T-cell (primary cell): ENCODE measurements at regions not wholly inside any gene's neighbourhood (a gene's known extent, or its start where the extent isn't known, plus 50 kb on each side); places are given as distances from the start of the nearest gene placed in this dataset.

Experiments used
- ATAC-seq, 4 experiments: fragments of 200-7000 bp in 3 of 4; fragments of 150-1000 bp in 1 of 4; cut with Tn5 transposase; replicated peaks in 1 of 4; 1 replicate in 3 of 4; 2 replicates in 1 of 4; pipeline ENCODE4 v1.10.0; 2021; ENCODE audit warnings: moderate library complexity in 3 of 4, mild to moderate bottlenecking in 2 of 4, moderate number of reproducible peaks in 1 of 4
- CTCF ChIA-PET, 2 donors: fragments of 300-600 bp; sonication (Branson Sonifier 250); formaldehyde crosslinking; loops; one replicate each; lab custom pipeline; 2022; ENCODE audit warnings: antibody characterized with exemption in 2 of 2; lab: Charles Lee
- POLR2A ChIA-PET, 2 donors: fragments of 300-600 bp; sonication (Branson Sonifier 250); formaldehyde crosslinking; loops; one replicate each; lab custom pipeline; 2022; ENCODE audit warnings: antibody characterized with exemption in 2 of 2; lab: Charles Lee
- DNase-seq, 35 experiments: peaks; one replicate each; pipeline versions ENCODE4 v3.0.0 to v3.0.0-alpha.2; 2013 to 2023
- H3K27ac ChIP-seq: one replicate; pipeline ENCODE4 v1.5.1; 2013; ENCODE audit warnings: low read length
- H3K27me3 ChIP-seq, 2 experiments: replicated peaks in 1 of 2; 1 replicate in 1 of 2; 2 replicates in 1 of 2; pipeline versions ENCODE4 v1.6.1 to v1.7.0; 2013; ENCODE audit warnings: low read length in 1 of 2, mixed read lengths in 1 of 2; ENCODE audit not compliant: control insufficient read depth in 2 of 2, insufficient read depth in 2 of 2; ENCODE audit errors: extremely low read depth in 1 of 2
- H3K36me3 ChIP-seq, 2 donors: 1 replicate in 1 of 2; 2 replicates in 1 of 2; pipeline versions ENCODE4 v1.6.1 to v1.7.0; 2013; ENCODE audit warnings: low read length in 1 of 2; ENCODE audit not compliant: control insufficient read depth in 2 of 2, insufficient read depth in 1 of 2; ENCODE audit errors: extremely low read depth in 1 of 2
- H3K4me1 ChIP-seq, 2 experiments: 1 replicate in 1 of 2; 2 replicates in 1 of 2; pipeline versions ENCODE4 v1.6.1 to v1.7.0; 2013; ENCODE audit warnings: low read length in 2 of 2, mixed read lengths in 1 of 2; ENCODE audit not compliant: insufficient read depth in 2 of 2, control insufficient read depth in 1 of 2; ENCODE audit errors: extremely low read depth in 1 of 2
- H3K4me3 ChIP-seq, 2 donors: 1 replicate in 1 of 2; 2 replicates in 1 of 2; pipeline versions ENCODE4 v1.5.1 to v1.7.0; 2013; ENCODE audit warnings: mild to moderate bottlenecking in 2 of 2, low read length in 1 of 2, moderate library complexity in 1 of 2; ENCODE audit not compliant: control insufficient read depth in 1 of 2; ENCODE audit errors: extremely low read depth in 1 of 2
- H3K9me3 ChIP-seq: 2 replicates; pipeline ENCODE4 v1.7.0; 2013
- H3K27ac Mint-ChIP-seq, 2 donors: one replicate each; pipeline ENCODE4 v1.8.0; 2020 to 2021; ENCODE audit warnings: mild to moderate bottlenecking in 2 of 2, mixed read lengths in 2 of 2
- H3K27me3 Mint-ChIP-seq, 2 donors: one replicate each; pipeline ENCODE4 v1.8.0; 2021 to 2022; ENCODE audit warnings: mixed read lengths in 2 of 2
- H3K36me3 Mint-ChIP-seq: one replicate; pipeline ENCODE4 v1.8.0; 2021; ENCODE audit warnings: mixed read lengths
- H3K4me1 Mint-ChIP-seq, 3 donors: one replicate each; pipeline ENCODE4 v1.8.0; 2020 to 2022; ENCODE audit warnings: mixed read lengths in 3 of 3, mild to moderate bottlenecking in 1 of 3
- H3K4me3 Mint-ChIP-seq, 3 donors: one replicate each; pipeline ENCODE4 v1.8.0; 2020 to 2022; ENCODE audit warnings: mild to moderate bottlenecking in 3 of 3, mixed read lengths in 3 of 3, moderate library complexity in 3 of 3
- H3K9me3 Mint-ChIP-seq, 3 donors: one replicate each; pipeline ENCODE4 v1.8.0; 2020 to 2022; ENCODE audit warnings: mixed read lengths in 3 of 3
- WGBS: methylation state at CpG from one replicate; pipeline ENCODE4 v1.1.5; 2013; ENCODE audit warnings: missing lambda C conversion rate; ENCODE audit not compliant: insufficient coverage; 5-methylcytosine and 5-hydroxymethylcytosine counted together

GRCh38 chr4:11038926-11039325 lies 354.4 kb upstream of the CLNK start:
- H3K4me1 Mint-ChIP-seq, result peaks cover 0 to 2% (median 2%) of the 10 kb centered on the region in 3 donors
- H3K9me3 Mint-ChIP-seq, result no peaks in the 10 kb centered on the region
- Histone ChIP-seq H3K27me3 (no peaks in the 10 kb centered on the region), H3K9me3 (no peaks in the 10 kb centered on the region), H3K4me3 (no peak overlapping the region), H3K36me3 (no peaks in the 10 kb centered on the region), H3K27ac (no peak overlapping the region), H3K4me1 (no peaks in the 10 kb centered on the region)
- no peak for ATAC-seq
- H3K27me3 Mint-ChIP-seq, result no peaks in the 10 kb centered on the region
- 20% methylated on average over 1 of the region's 4 CpGs for WGBS
- H3K4me3 Mint-ChIP-seq, result no peak overlapping the region
- DNase-seq, result no peak
- ChIA-PET CTCF (no interaction called here), POLR2A (no interaction called here)
- no peak overlapping the region for H3K27ac Mint-ChIP-seq
- no peaks in the 10 kb centered on the region for H3K36me3 Mint-ChIP-seq

GRCh38 chr4:11037637-11038036 lies 353.1 kb upstream of the CLNK start:
- H3K27me3 Mint-ChIP-seq, result no peaks in the 10 kb centered on the region
- WGBS, result no CpG with 5 or more reads among the region's 1 CpG
- no peak overlapping the region for H3K4me3 ChIP-seq
- H3K36me3 ChIP-seq, result no peaks in the 10 kb centered on the region
- H3K4me1 Mint-ChIP-seq, result peaks cover 0 to 2% (median 2%) of the 10 kb centered on the region in 3 donors
- H3K4me1 ChIP-seq, result no peaks in the 10 kb centered on the region
- DNase-seq, result no peak
- ChIA-PET CTCF (no interaction called here), POLR2A (no interaction called here)
- no peaks in the 10 kb centered on the region for H3K9me3 ChIP-seq
- no peak overlapping the region for H3K27ac ChIP-seq
- no peaks in the 10 kb centered on the region for H3K27me3 ChIP-seq
- no peaks in the 10 kb centered on the region for H3K9me3 Mint-ChIP-seq
- no peak overlapping the region for H3K4me3 Mint-ChIP-seq
- no peaks in the 10 kb centered on the region for H3K36me3 Mint-ChIP-seq
- ATAC-seq, result no peak
- no peak overlapping the region for H3K27ac Mint-ChIP-seq

- Mint-ChIP-seq H3K27ac (no peak overlapping the region), H3K36me3 (no peaks in the 10 kb centered on the region), H3K9me3 (peaks cover 0 to 7% (median 3%) of the 10 kb centered on the region in 3 donors), H3K4me1 (no peaks in the 10 kb centered on the region), H3K27me3 (peaks cover 0 to 3% of the 10 kb centered on the region in 2 donors), H3K4me3 (no peak overlapping the region)
- H3K9me3 ChIP-seq, result no peaks in the 10 kb centered on the region
- no peak overlapping the region for H3K4me3 ChIP-seq
- no peaks in the 10 kb centered on the region for H3K36me3 ChIP-seq
- no peak overlapping the region for H3K27ac ChIP-seq
- DNase-seq (no peak), ATAC-seq (no peak)
- H3K4me1 ChIP-seq, result no peaks in the 10 kb centered on the region
- POLR2A ChIA-PET, result no interaction called here
- CTCF ChIA-PET, result no interaction called here
- no peaks in the 10 kb centered on the region for H3K27me3 ChIP-seq
- 89% methylated on average over 3 of the region's 3 CpGs for WGBS
Observed at GRCh38 chr4:11028334-11028733, 343.8 kb upstream of the CLNK start.

- WGBS, result no CpG with 5 or more reads among the region's 3 CpGs
- H3K4me3 ChIP-seq, result no peak overlapping the region
- no peak for ATAC-seq
- CTCF ChIA-PET, result no interaction called here
- no peaks in the 10 kb centered on the region for H3K27me3 ChIP-seq
- DNase-seq, result no peak
- H3K27me3 Mint-ChIP-seq, result peaks cover 0 to 3% of the 10 kb centered on the region in 2 donors
- no peaks in the 10 kb centered on the region for H3K4me1 ChIP-seq
- H3K36me3 Mint-ChIP-seq, result no peaks in the 10 kb centered on the region
- POLR2A ChIA-PET, result no interaction called here
- no peaks in the 10 kb centered on the region for H3K9me3 ChIP-seq
- no peaks in the 10 kb centered on the region for H3K9me3 Mint-ChIP-seq
- no peaks in the 10 kb centered on the region for H3K36me3 ChIP-seq
- no peaks in the 10 kb centered on the region for H3K4me1 Mint-ChIP-seq
- no peak overlapping the region for H3K27ac Mint-ChIP-seq
- H3K4me3 Mint-ChIP-seq, result no peak overlapping the region
- no peak overlapping the region for H3K27ac ChIP-seq
Observed at GRCh38 chr4:11021333-11021732, 336.8 kb upstream of the CLNK start.

GRCh38 chr4:11019451-11020240 lies 335.1 kb upstream of the CLNK start:
- DNase-seq, result no peak
- POLR2A ChIA-PET, result no interaction called here

GRCh38 chr4:11014199-11014598 lies 329.6 kb upstream of the CLNK start:
- POLR2A ChIA-PET, result no interaction called here
- H3K27me3 Mint-ChIP-seq, result peaks cover 0 to 3% of the 10 kb centered on the region in 2 donors

More at GRCh38 chr4:11019451-11020240, 335.1 kb upstream of the CLNK start:
- Histone ChIP-seq H3K4me3 (no peak overlapping the region), H3K9me3 (no peaks in the 10 kb centered on the region), H3K27ac (no peak overlapping the region), H3K36me3 (no peaks in the 10 kb centered on the region), H3K4me1 (no peaks in the 10 kb centered on the region), H3K27me3 (no peaks in the 10 kb centered on the region)
- no peak for ATAC-seq
- no peak overlapping the region for H3K4me3 Mint-ChIP-seq
- CTCF ChIA-PET, result no interaction called here
- no peaks in the 10 kb centered on the region for H3K9me3 Mint-ChIP-seq
- H3K36me3 Mint-ChIP-seq, result no peaks in the 10 kb centered on the region
- no peaks in the 10 kb centered on the region for H3K4me1 Mint-ChIP-seq
- H3K27ac Mint-ChIP-seq, result no peak overlapping the region
- no CpG with 5 or more reads among the region's 8 CpGs for WGBS
- H3K27me3 Mint-ChIP-seq, result peaks cover 0 to 3% of the 10 kb centered on the region in 2 donors

More at GRCh38 chr4:11014199-11014598, 329.6 kb upstream of the CLNK start:
- no peaks in the 10 kb centered on the region for H3K36me3 Mint-ChIP-seq
- no peak overlapping the region for H3K27ac Mint-ChIP-seq
- no peak overlapping the region for H3K4me3 ChIP-seq
- no peak for ATAC-seq
- peaks cover 0 to 1% (median 0%) of the 10 kb centered on the region in 3 donors for H3K9me3 Mint-ChIP-seq
- no peaks in the 10 kb centered on the region for H3K27me3 ChIP-seq
- no peaks in the 10 kb centered on the region for H3K36me3 ChIP-seq
- no peak overlapping the region for H3K27ac ChIP-seq
- no peaks in the 10 kb centered on the region for H3K4me1 Mint-ChIP-seq
- H3K9me3 ChIP-seq, result no peaks in the 10 kb centered on the region
- CTCF ChIA-PET, result no interaction called here
- H3K4me3 Mint-ChIP-seq, result no peak overlapping the region
- H3K4me1 ChIP-seq, result no peaks in the 10 kb centered on the region
- no peak for DNase-seq
